ENCODE measurements at regions not wholly inside any gene's neighbourhood (a gene's known extent, or its start where the extent isn't known, plus 50 kb on each side); places are given as distances from the start of the nearest gene placed in this dataset.

GRCh38 chr5:168211245-168211644, 80.2 kb upstream of the WWC1 start:
- H3K27ac ChIP-seq (ENCODE audit: control insufficient read depth, insufficient read depth) = no peak overlapping the region
- RAD21 ChIA-PET (ENCODE audit: unreplicated experiment) = no interaction called here
- H3K79me2 ChIP-seq (ENCODE audit: control insufficient read depth, insufficient read depth, low read length) = no peaks in the 10 kb centered on the region
- H3K4me2 ChIP-seq (ENCODE audit: control insufficient read depth, insufficient read depth) = no peak overlapping the region
- H3K9me3 ChIP-seq (replicated peaks; ENCODE audit: control insufficient read depth, insufficient read depth, low read length) = no peaks in the 10 kb centered on the region
- BruUV-seq (replicated peaks) = no TSS peak
- in situ Hi-C loops (cut with MboI) (no loop called here), intact Hi-C loops (cut with micrococcal nuclease; ENCODE audit: unreplicated experiment) (no loop called here)
- H2AFZ ChIP-seq (ENCODE audit: control insufficient read depth, low read depth, low read length) = no peak overlapping the region
- no peak overlapping the region for H3K4me3 ChIP-seq
- no peaks in the 10 kb centered on the region for H4K20me1 ChIP-seq (ENCODE audit: control insufficient read depth, insufficient read depth)
- no peaks in the 10 kb centered on the region for H3K36me3 ChIP-seq (ENCODE audit: control insufficient read depth in 2 of 2, insufficient read depth in 2 of 2, low read length in 1 of 2)
- SMC1A ChIA-PET (ENCODE audit: uncharacterized antibody, unreplicated experiment) = no interaction called here
- H3K4me1 ChIP-seq (ENCODE audit: control insufficient read depth, insufficient read depth, low read length) = no peaks in the 10 kb centered on the region
- POLR2A ChIA-PET = no interaction called here
- no peak overlapping the region for H3K9ac ChIP-seq (ENCODE audit: control insufficient read depth, insufficient read depth, low read length)
- FAIRE-seq = no peak
- no peak for DNase-seq (ENCODE audit: low read depth, low spot score)
- no peak for ATAC-seq
- CTCF ChIA-PET = interaction anchor here (1.5 kb wide), 1 partner anchor 8 kb away, joined by 3 read pairs; no protein-coding TSS in a partner anchor
- H3K27me3 ChIP-seq (replicated peaks in 1 of 2; ENCODE audit: control insufficient read depth in 2 of 2, insufficient read depth in 2 of 2, low read length in 1 of 2) = peaks cover 1 to 3% of the 10 kb centered on the region in 2 experiments; a peak in 2 of 4 replicates
- no peak for TF ChIP-seq NKRF (conservative IDR thresholded peaks at IDR 0.05)
- no peak for TF ChIP-seq ZNF687 (IDR thresholded peaks at IDR 0.05)
- TF ChIP-seq RBBP5 (conservative IDR thresholded peaks at IDR 0.05) = no peak
- no peak for TF ChIP-seq CEBPB (IDR thresholded peaks at IDR 0.05; ENCODE audit: borderline replicate concordance in 1 of 2, low read depth in 2 of 2, low read length in 2 of 2)
- no peak for TF ChIP-seq NRF1 (conservative IDR thresholded peaks at IDR 0.05; ENCODE audit: low read depth, low read length)
- no peak for TF ChIP-seq ZSCAN29 (IDR thresholded peaks at IDR 0.05)
- TF ChIP-seq NBN (IDR thresholded peaks at IDR 0.05) = no peak
- no peak for TF ChIP-seq SP1 (IDR thresholded peaks at IDR 0.05; ENCODE audit: low read depth, low read length)
- no peak for TF ChIP-seq CEBPZ (IDR thresholded peaks at IDR 0.05; ENCODE audit: low read depth, low read length)
- TF ChIP-seq IRF3 (IDR thresholded peaks at IDR 0.05) = no peak
- TF ChIP-seq CHD2 (IDR thresholded peaks at IDR 0.05; ENCODE audit: borderline replicate concordance, low read depth, low read length) = no peak
- no peak for TF ChIP-seq ZNF207 (IDR thresholded peaks at IDR 0.05; ENCODE audit: borderline replicate concordance)
- TF ChIP-seq CHD1 (IDR thresholded peaks at IDR 0.05; ENCODE audit: low read depth, low read length) = no peak
- TF ChIP-seq NFIC (IDR thresholded peaks at IDR 0.05; ENCODE audit: low read depth, low read length) = no peak

Measured in GM12878 (cell line).